ENCODE measurements at regions not wholly inside any gene's neighbourhood (a gene's known extent, or its start where the extent isn't known, plus 50 kb on each side); places are given as distances from the start of the nearest gene placed in this dataset.

GRCh38 chr12:46938071-46938678 lies 112.4 kb upstream of the SLC38A4 start:
- DNase-seq (ENCODE audit: low read depth in 1 of 2, low spot score in 1 of 2), result no peak
- no peak for TF ChIP-seq JUND (IDR thresholded peaks at IDR 0.05; ENCODE audit: low read depth)
- in situ Hi-C loops (cut with HindIII; ENCODE audit: low pct_unique_long_range_greater_than_20kb, low sequenced_read_pairs), result no loop called here

- TF ChIP-seq JUND (IDR thresholded peaks at IDR 0.05; ENCODE audit: low read depth), result no peak
- peak in 1 of 2 experiments; percentile 90 for DNase-seq (ENCODE audit: low read depth in 1 of 2, low spot score in 1 of 2)
- in situ Hi-C loops (cut with HindIII; ENCODE audit: low pct_unique_long_range_greater_than_20kb, low sequenced_read_pairs), result no loop called here
These were observed 116.2 kb upstream of the SLC38A4 start for GRCh38 chr12:46941981-46942380.

GRCh38 chr12:46942579-46942978 lies 116.8 kb upstream of the SLC38A4 start:
- DNase-seq (ENCODE audit: low read depth in 1 of 2, low spot score in 1 of 2), result peak; percentile 21 to 86
- in situ Hi-C loops (cut with HindIII; ENCODE audit: low pct_unique_long_range_greater_than_20kb, low sequenced_read_pairs), result no loop called here
- TF ChIP-seq JUND (IDR thresholded peaks at IDR 0.05; ENCODE audit: low read depth), result peak; percentile 4; the same call in 1 of the 2 replicates

GRCh38 chr12:46944088-46944487 lies 118.3 kb upstream of the SLC38A4 start:
- TF ChIP-seq JUND (IDR thresholded peaks at IDR 0.05; ENCODE audit: low read depth), result no peak
- peak in 1 of 2 experiments; percentile 66 for DNase-seq (ENCODE audit: low read depth in 1 of 2, low spot score in 1 of 2)
- in situ Hi-C loops (cut with HindIII; ENCODE audit: low pct_unique_long_range_greater_than_20kb, low sequenced_read_pairs), result no loop called here

- no peak for DNase-seq (ENCODE audit: low read depth in 1 of 2, low spot score in 1 of 2)
- in situ Hi-C loops (cut with HindIII; ENCODE audit: low pct_unique_long_range_greater_than_20kb, low sequenced_read_pairs), result no loop called here
- no peak for TF ChIP-seq JUND (IDR thresholded peaks at IDR 0.05; ENCODE audit: low read depth)
These were observed 119.0 kb upstream of the SLC38A4 start for GRCh38 chr12:46944771-46945170.

- no peak for DNase-seq (ENCODE audit: low read depth in 1 of 2, low spot score in 1 of 2)
- TF ChIP-seq JUND (IDR thresholded peaks at IDR 0.05; ENCODE audit: low read depth), result no peak
These were observed 119.8 kb upstream of the SLC38A4 start for GRCh38 chr12:46945591-46945990.

GRCh38 chr12:46946137-46946536 lies 120.3 kb upstream of the SLC38A4 start:
- in situ Hi-C loops (cut with HindIII; ENCODE audit: low pct_unique_long_range_greater_than_20kb, low sequenced_read_pairs), result no loop called here
- no peak for DNase-seq (ENCODE audit: low read depth in 1 of 2, low spot score in 1 of 2)
- TF ChIP-seq JUND (IDR thresholded peaks at IDR 0.05; ENCODE audit: low read depth), result no peak

More at GRCh38 chr12:46945591-46945990, 119.8 kb upstream of the SLC38A4 start:
- in situ Hi-C loops (cut with HindIII; ENCODE audit: low pct_unique_long_range_greater_than_20kb, low sequenced_read_pairs), result no loop called here

GRCh38 chr12:46948936-46949545 lies 123.2 kb upstream of the SLC38A4 start:
- TF ChIP-seq JUND (IDR thresholded peaks at IDR 0.05; ENCODE audit: low read depth), result no peak
- in situ Hi-C loops (cut with HindIII; ENCODE audit: low pct_unique_long_range_greater_than_20kb, low sequenced_read_pairs), result no loop called here

GRCh38 chr12:46950094-46950493 lies 124.3 kb upstream of the SLC38A4 start:
- peak in 1 of 2 experiments; percentile 90 for DNase-seq (ENCODE audit: low read depth in 1 of 2, low spot score in 1 of 2)
- peak; percentile 86 for TF ChIP-seq JUND (IDR thresholded peaks at IDR 0.05; ENCODE audit: low read depth)
- in situ Hi-C loops (cut with HindIII; ENCODE audit: low pct_unique_long_range_greater_than_20kb, low sequenced_read_pairs), result no loop called here

More at GRCh38 chr12:46948936-46949545, 123.2 kb upstream of the SLC38A4 start:
- DNase-seq (ENCODE audit: low read depth in 1 of 2, low spot score in 1 of 2), result no peak

GRCh38 chr12:46952880-46953483 lies 126.4 kb upstream of the PCED1B start:
- no peak for DNase-seq (ENCODE audit: low read depth in 1 of 2, low spot score in 1 of 2)
- TF ChIP-seq JUND (IDR thresholded peaks at IDR 0.05; ENCODE audit: low read depth), result no peak
- in situ Hi-C loops (cut with HindIII; ENCODE audit: low pct_unique_long_range_greater_than_20kb, low sequenced_read_pairs), result no loop called here

GRCh38 chr12:46956451-46957035 lies 122.9 kb upstream of the PCED1B start:
- TF ChIP-seq JUND (IDR thresholded peaks at IDR 0.05; ENCODE audit: low read depth), result no peak
- peak in 1 of 2 experiments; percentile 40 for DNase-seq (ENCODE audit: low read depth in 1 of 2, low spot score in 1 of 2)
- in situ Hi-C loops (cut with HindIII; ENCODE audit: low pct_unique_long_range_greater_than_20kb, low sequenced_read_pairs), result no loop called here

- in situ Hi-C loops (cut with HindIII; ENCODE audit: low pct_unique_long_range_greater_than_20kb, low sequenced_read_pairs), result no loop called here
- no peak for DNase-seq (ENCODE audit: low read depth in 1 of 2, low spot score in 1 of 2)
- TF ChIP-seq JUND (IDR thresholded peaks at IDR 0.05; ENCODE audit: low read depth), result no peak
These were observed 121.4 kb upstream of the PCED1B start for GRCh38 chr12:46958053-46958452.

Data from T47D (cell line).